MCF 10A (cell line): ENCODE measurements at regions not wholly inside any gene's neighbourhood (a gene's known extent, or its start where the extent isn't known, plus 50 kb on each side); places are given as distances from the start of the nearest gene placed in this dataset.
"Not testable (repeated sequence)": the region's sequence is repeated elsewhere in the genome, so short reads cannot be mapped to it uniquely, and the experiment has no call there.

Experiments
- BruUV-seq: library from RNA; stranded (reverse); fragments of 400-500 nt; replicated peaks from 2 replicates; lab custom pipeline; 2021; lab: Mats Ljungman, UMichigan
- CTCF ChIA-PET: fragments of 300-600 bp; sonication (Branson Sonifier 250); formaldehyde crosslinking; extraction: SDS; loops from one replicate; lab custom pipeline; 2021; ENCODE audit warnings: antibody characterized with exemption, inconsistent platforms; lab: Yijun Ruan, JAX
- POLR2A ChIA-PET: fragments of 300-600, 350-650 bp; sonication (Branson Sonifier 250); formaldehyde crosslinking; extraction: SDS; loops from one replicate; lab custom pipeline; 2020; ENCODE audit warnings: antibody characterized with exemption, inconsistent platforms; lab: Yijun Ruan, JAX
- DNase-seq: peaks from one replicate; pipeline ENCODE4 v3.0.0-alpha.2; 2018; ENCODE audit not compliant: unreplicated experiment
- H3K27ac Mint-ChIP-seq: one replicate; pipeline ENCODE4 v1.8.0; 2022; ENCODE audit warnings: mild to moderate bottlenecking, low read depth, mixed read lengths; ENCODE audit not compliant: unreplicated experiment
- H3K27me3 Mint-ChIP-seq: one replicate; pipeline ENCODE4 v1.8.0; 2022; ENCODE audit warnings: mixed read lengths; ENCODE audit not compliant: insufficient read depth, unreplicated experiment
- H3K36me3 Mint-ChIP-seq: one replicate; pipeline ENCODE4 v1.8.0; 2022; ENCODE audit warnings: mild to moderate bottlenecking, moderate library complexity, mixed read lengths; ENCODE audit not compliant: insufficient read depth, unreplicated experiment
- H3K4me1 Mint-ChIP-seq: one replicate; pipeline ENCODE4 v1.8.0; 2022; ENCODE audit warnings: mixed read lengths; ENCODE audit not compliant: insufficient read depth, unreplicated experiment
- H3K4me3 Mint-ChIP-seq: one replicate; pipeline ENCODE4 v1.8.0; 2022; ENCODE audit warnings: mild to moderate bottlenecking, moderate library complexity, mixed read lengths; ENCODE audit not compliant: unreplicated experiment
- H3K9me3 Mint-ChIP-seq: one replicate; pipeline ENCODE4 v1.8.0; 2022; ENCODE audit warnings: mixed read lengths; ENCODE audit not compliant: unreplicated experiment
- intact Hi-C: fragments of 100-400 bp; cut with micrococcal nuclease; formaldehyde crosslinking; loops from 2 replicates; pipeline ENCODE4 v1.14.1; 2022
- TF ChIP-seq, protein P1 (sequence below): fragments of 200-600 bp; IDR thresholded peaks from one replicate; pipeline ENCODE4 v1.8.0; 2022; ENCODE audit warnings: antibody characterized with exemption, mild to moderate bottlenecking; ENCODE audit not compliant: unreplicated experiment

DNA sequence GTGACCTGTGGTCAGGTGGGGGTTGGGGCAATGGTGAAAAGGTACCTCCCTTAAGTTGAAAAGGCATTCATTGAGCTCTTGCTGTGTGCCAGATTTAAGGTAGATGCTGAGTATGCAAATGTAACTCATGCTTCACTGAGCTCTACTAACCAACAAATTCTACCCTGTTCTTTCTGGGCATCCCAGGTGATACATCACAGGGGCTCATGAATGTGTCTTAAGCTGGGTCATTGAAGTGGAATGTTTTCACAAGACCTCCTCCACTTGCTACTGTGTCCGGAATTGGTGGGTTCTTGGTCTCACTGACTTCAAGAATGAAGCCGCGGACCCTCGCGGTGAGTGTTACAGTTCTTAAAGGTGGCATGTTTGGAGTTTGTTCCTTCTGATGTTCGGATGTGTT lies 362.8 kb upstream of the ZNF462 start:
- POLR2A ChIA-PET = no interaction called here
- Mint-ChIP-seq H3K27me3 (no peaks in the 10 kb centered on the region), H3K9me3 (peaks cover 7% of the 10 kb centered on the region), H3K36me3 (no peaks in the 10 kb centered on the region), H3K4me3 (no peak overlapping the region), H3K27ac (no peak overlapping the region), H3K4me1 (no peaks in the 10 kb centered on the region)
- CTCF ChIA-PET = interaction anchor here (0.6 kb wide), 1 partner anchor 644 kb away, joined by 4 read pairs; no protein-coding TSS in a partner anchor
- intact Hi-C loops = no loop called here
- no peak for DNase-seq
- no TSS peak for BruUV-seq
- TF ChIP-seq, protein P1, sequence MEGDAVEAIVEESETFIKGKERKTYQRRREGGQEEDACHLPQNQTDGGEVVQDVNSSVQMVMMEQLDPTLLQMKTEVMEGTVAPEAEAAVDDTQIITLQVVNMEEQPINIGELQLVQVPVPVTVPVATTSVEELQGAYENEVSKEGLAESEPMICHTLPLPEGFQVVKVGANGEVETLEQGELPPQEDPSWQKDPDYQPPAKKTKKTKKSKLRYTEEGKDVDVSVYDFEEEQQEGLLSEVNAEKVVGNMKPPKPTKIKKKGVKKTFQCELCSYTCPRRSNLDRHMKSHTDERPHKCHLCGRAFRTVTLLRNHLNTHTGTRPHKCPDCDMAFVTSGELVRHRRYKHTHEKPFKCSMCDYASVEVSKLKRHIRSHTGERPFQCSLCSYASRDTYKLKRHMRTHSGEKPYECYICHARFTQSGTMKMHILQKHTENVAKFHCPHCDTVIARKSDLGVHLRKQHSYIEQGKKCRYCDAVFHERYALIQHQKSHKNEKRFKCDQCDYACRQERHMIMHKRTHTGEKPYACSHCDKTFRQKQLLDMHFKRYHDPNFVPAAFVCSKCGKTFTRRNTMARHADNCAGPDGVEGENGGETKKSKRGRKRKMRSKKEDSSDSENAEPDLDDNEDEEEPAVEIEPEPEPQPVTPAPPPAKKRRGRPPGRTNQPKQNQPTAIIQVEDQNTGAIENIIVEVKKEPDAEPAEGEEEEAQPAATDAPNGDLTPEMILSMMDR = no peak

DNA sequence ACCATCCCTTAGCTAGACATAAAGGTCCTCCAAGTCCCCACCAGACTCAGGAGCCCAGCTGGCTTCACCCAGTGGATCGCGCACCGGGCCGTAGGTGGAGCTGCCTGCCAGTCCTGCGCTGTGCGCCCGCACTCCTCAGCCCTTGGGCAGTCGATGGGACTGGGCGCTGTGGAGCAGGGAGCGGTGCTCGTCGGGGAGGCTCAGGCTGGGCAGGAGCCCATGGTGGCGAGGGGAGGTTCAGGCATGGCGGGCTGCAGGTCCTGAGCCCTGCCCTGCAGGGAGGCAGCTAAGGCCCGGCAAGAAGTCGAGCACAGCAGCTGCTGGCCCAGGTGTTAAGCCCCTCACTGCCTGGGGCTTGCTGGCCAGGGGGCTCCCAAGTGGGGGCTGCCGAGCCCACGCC lies 361.8 kb upstream of the ZNF462 start:
- H3K9me3 Mint-ChIP-seq, intact Hi-C loops, H3K36me3 Mint-ChIP-seq, H3K4me3 Mint-ChIP-seq, H3K27ac Mint-ChIP-seq, H3K27me3 Mint-ChIP-seq, H3K4me1 Mint-ChIP-seq, BruUV-seq, POLR2A ChIA-PET, DNase-seq: not testable (repeated sequence)
- CTCF ChIA-PET = interaction anchor here (0.6 kb wide), 1 partner anchor 1222 kb away, joined by 5 read pairs; no protein-coding TSS in a partner anchor

DNA sequence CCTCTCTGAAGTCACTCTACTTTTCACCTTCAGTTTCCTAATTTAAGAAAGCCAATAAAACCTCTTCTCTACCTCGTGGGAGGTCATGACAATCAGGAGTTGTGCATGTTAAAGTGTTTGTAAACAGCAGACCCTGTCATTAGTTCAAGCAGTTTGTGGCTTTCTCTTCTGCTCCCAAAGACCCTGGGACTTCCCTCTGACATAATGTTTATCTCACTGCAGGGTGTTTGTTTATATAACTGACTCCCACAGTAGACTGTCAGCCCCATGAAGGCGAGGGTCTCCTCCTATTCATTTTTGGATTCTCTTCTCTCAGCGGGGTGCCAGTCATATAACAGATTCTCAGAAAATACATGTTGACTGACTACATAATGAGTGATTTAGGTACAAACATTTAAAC lies 360.0 kb upstream of the ZNF462 start:
- Mint-ChIP-seq H3K36me3 (no peaks in the 10 kb centered on the region), H3K27ac (no peak overlapping the region), H3K4me3 (no peak overlapping the region), H3K4me1 (no peaks in the 10 kb centered on the region), H3K9me3 (peaks cover 7% of the 10 kb centered on the region), H3K27me3 (no peaks in the 10 kb centered on the region)
- TF ChIP-seq, protein P1 = no peak
- intact Hi-C loops = no loop called here
- no peak for DNase-seq
- no TSS peak for BruUV-seq
- ChIA-PET CTCF (interaction anchor here (0.7 kb wide), 1 partner anchor 397 kb away, joined by 3 read pairs; no protein-coding TSS in a partner anchor), POLR2A (no interaction called here)

DNA sequence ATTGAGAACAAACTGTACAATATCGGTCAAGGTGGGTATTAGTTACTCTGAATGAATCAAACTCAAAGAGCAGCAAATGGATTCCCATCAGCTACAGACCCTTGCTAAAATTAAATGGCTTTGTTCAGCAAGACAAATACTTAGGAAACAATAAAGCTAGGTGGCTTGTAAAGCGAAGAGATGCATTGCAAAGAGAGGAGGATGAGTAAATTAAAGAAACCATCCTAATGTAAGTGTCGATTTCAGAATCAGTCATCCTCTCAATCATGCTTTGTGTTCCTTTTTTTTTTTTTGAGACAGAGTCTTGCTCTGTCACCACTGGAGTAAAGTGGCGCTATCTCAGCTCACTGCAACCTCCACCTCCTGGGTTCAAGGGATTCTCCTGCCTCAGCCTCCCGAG lies 359.2 kb upstream of the ZNF462 start:
- intact Hi-C loops = no loop called here
- Mint-ChIP-seq H3K27ac (no peak overlapping the region), H3K4me1 (no peaks in the 10 kb centered on the region), H3K9me3 (peaks cover 7% of the 10 kb centered on the region), H3K4me3 (no peak overlapping the region), H3K36me3 (no peaks in the 10 kb centered on the region), H3K27me3 (no peaks in the 10 kb centered on the region)
- BruUV-seq = no TSS peak
- ChIA-PET CTCF (no interaction called here), POLR2A (no interaction called here)
- no peak for DNase-seq
- TF ChIP-seq, protein P1 = no peak
